CD4-positive, alpha-beta T cell (primary cell): ENCODE measurements at regions not wholly inside any gene's neighbourhood (a gene's known extent, or its start where the extent isn't known, plus 50 kb on each side); places are given as distances from the start of the nearest gene placed in this dataset.

Experiments used
- ATAC-seq: fragments of 200-7000 bp; cut with Tn5 transposase; one replicate; pipeline ENCODE4 v1.10.0; 2022; ENCODE audit warnings: mild to moderate bottlenecking; ENCODE audit not compliant: poor library complexity
- CTCF ChIA-PET: fragments of 350-600 bp; sonication (Branson Sonifier 250); formaldehyde crosslinking; loops from one replicate; lab custom pipeline; 2021; ENCODE audit warnings: antibody characterized with exemption, inconsistent platforms; lab: Charles Lee
- POLR2A ChIA-PET: fragments of 350-600 bp; sonication (Branson Sonifier 250); formaldehyde crosslinking; loops from one replicate; lab custom pipeline; 2021; ENCODE audit warnings: antibody characterized with exemption, inconsistent platforms; lab: Charles Lee
- DNase-seq, 14 experiments: peaks; one replicate each; pipeline ENCODE4 v3.0.0-alpha.2; 2013 to 2020; ENCODE audit warnings: mixed read lengths in 2 of 14
- H3K27ac ChIP-seq, 2 donors: one replicate each; pipeline versions ENCODE4 v1.5.1 to v1.7.0; 2013; ENCODE audit warnings: low read length in 2 of 2, low read depth in 1 of 2, mild to moderate bottlenecking in 1 of 2
- H3K27me3 ChIP-seq, 2 experiments: 1 replicate in 1 of 2; 2 replicates in 1 of 2; pipeline versions ENCODE4 v1.6.1 to v1.7.0; 2013; ENCODE audit warnings: low read length in 2 of 2, control low read depth in 1 of 2, mild to moderate bottlenecking in 1 of 2, moderate library complexity in 1 of 2; ENCODE audit not compliant: insufficient read depth in 2 of 2, control insufficient read depth in 1 of 2
- H3K36me3 ChIP-seq: one replicate; pipeline ENCODE4 v1.6.1; 2013; ENCODE audit warnings: low read length, control low read depth; ENCODE audit not compliant: insufficient read depth
- H3K4me1 ChIP-seq: one replicate; pipeline ENCODE4 v1.6.1; 2013; ENCODE audit warnings: low read length, control low read depth; ENCODE audit not compliant: insufficient read depth
- H3K4me3 ChIP-seq: one replicate; pipeline ENCODE4 v1.5.1; 2013; ENCODE audit warnings: mild to moderate bottlenecking, low read length, moderate library complexity
- H3K9me3 ChIP-seq, 2 experiments: 1 replicate in 1 of 2; 2 replicates in 1 of 2; pipeline versions ENCODE4 v1.6.1 to v1.7.0; 2013; ENCODE audit warnings: low read length in 2 of 2, mild to moderate bottlenecking in 2 of 2, control low read depth in 1 of 2, moderate library complexity in 1 of 2; ENCODE audit not compliant: control insufficient read depth in 1 of 2, insufficient read depth in 1 of 2
- H3K27ac Mint-ChIP-seq: one replicate; pipeline ENCODE4 v1.8.0; 2020; ENCODE audit warnings: mixed read lengths
- H3K27me3 Mint-ChIP-seq: one replicate; pipeline ENCODE4 v1.8.0; 2021; ENCODE audit warnings: mixed read lengths
- H3K36me3 Mint-ChIP-seq: one replicate; pipeline ENCODE4 v1.8.0; 2021; ENCODE audit warnings: low read depth, mixed read lengths
- H3K4me1 Mint-ChIP-seq: one replicate; pipeline ENCODE4 v1.8.0; 2021; ENCODE audit warnings: low read depth, mixed read lengths
- H3K4me3 Mint-ChIP-seq: one replicate; pipeline ENCODE4 v1.8.0; 2020; ENCODE audit warnings: mild to moderate bottlenecking, mixed read lengths
- H3K9me3 Mint-ChIP-seq: one replicate; pipeline ENCODE4 v1.8.0; 2020; ENCODE audit warnings: mixed read lengths
- intact Hi-C, 2 experiments: fragments of 100-400 bp; cut with DNase I in 1 of 2; cut with micrococcal nuclease in 1 of 2; formaldehyde crosslinking; loops; one replicate each; pipeline versions ENCODE4 v1.15.1 to v1.9.0; 2023 to 2025; cut with DNase I, micrococcal nuclease
- TF ChIP-seq, protein P1 (sequence below): fragments of 200-600 bp; IDR thresholded peaks from one replicate; pipeline ENCODE4 v1.8.0; 2022; ENCODE audit warnings: antibody characterized with exemption, mild to moderate bottlenecking

DNA sequence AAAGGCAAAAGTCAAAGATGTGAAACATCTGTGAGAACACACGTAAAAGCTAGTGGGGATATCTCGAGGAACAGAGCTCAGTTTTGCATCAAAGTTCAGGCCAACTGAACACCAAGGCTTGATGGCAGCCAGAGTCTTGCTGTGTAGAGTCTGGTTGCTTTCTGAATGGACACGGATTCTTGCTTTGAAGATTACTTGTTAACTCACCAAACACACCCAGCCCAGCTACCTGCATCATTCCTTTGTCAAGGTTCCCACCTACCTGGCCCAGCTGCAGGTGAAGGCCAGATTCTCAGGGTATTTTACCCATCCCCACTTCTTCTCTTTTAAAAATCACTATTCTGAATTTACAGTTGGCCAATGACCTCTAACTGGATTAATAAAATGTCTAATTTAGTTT lies 174.4 kb upstream of the PHYHIPL start:
- no peaks in the 10 kb centered on the region for H3K9me3 ChIP-seq
- intact Hi-C loops = no loop called here
- H3K4me1 ChIP-seq = no peaks in the 10 kb centered on the region
- Mint-ChIP-seq H3K27me3 (no peaks in the 10 kb centered on the region), H3K36me3 (no peaks in the 10 kb centered on the region), H3K27ac (no peak overlapping the region), H3K4me1 (no peaks in the 10 kb centered on the region), H3K9me3 (no peaks in the 10 kb centered on the region), H3K4me3 (no peak overlapping the region)
- H3K4me3 ChIP-seq = no peak overlapping the region
- CTCF ChIA-PET = no interaction called here
- H3K27me3 ChIP-seq = no peaks in the 10 kb centered on the region
- ATAC-seq (no peak), DNase-seq (no peak)
- TF ChIP-seq, protein P1, sequence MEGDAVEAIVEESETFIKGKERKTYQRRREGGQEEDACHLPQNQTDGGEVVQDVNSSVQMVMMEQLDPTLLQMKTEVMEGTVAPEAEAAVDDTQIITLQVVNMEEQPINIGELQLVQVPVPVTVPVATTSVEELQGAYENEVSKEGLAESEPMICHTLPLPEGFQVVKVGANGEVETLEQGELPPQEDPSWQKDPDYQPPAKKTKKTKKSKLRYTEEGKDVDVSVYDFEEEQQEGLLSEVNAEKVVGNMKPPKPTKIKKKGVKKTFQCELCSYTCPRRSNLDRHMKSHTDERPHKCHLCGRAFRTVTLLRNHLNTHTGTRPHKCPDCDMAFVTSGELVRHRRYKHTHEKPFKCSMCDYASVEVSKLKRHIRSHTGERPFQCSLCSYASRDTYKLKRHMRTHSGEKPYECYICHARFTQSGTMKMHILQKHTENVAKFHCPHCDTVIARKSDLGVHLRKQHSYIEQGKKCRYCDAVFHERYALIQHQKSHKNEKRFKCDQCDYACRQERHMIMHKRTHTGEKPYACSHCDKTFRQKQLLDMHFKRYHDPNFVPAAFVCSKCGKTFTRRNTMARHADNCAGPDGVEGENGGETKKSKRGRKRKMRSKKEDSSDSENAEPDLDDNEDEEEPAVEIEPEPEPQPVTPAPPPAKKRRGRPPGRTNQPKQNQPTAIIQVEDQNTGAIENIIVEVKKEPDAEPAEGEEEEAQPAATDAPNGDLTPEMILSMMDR = no peak
- no peaks in the 10 kb centered on the region for H3K36me3 ChIP-seq
- no peak overlapping the region for H3K27ac ChIP-seq
- POLR2A ChIA-PET = no interaction called here

GRCh38 chr10:59003203-59003602 lies 173.2 kb upstream of the PHYHIPL start:
- CTCF ChIA-PET = no interaction called here
- no peak overlapping the region for H3K4me3 Mint-ChIP-seq

DNA sequence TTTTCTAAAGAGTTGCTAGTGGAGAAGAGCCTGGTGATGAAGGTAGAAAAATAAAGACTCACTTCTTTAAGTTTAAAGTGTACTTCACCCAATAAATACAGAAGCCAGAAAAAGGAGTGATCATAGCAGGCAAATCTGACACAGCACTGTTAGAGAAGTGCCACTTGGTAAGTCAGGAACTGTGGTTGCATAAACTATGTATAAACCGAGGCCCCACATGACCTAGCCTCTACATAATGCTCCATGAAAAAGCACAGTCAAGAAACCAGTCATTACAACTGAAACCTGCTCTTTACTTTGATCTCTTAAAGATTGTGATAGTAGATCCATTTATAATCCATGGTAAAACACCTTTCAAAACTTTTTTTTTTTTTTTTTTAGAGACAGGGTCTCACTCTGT lies 172.1 kb upstream of the PHYHIPL start:
- no peak overlapping the region for H3K27ac ChIP-seq
- Mint-ChIP-seq H3K4me3 (no peak overlapping the region), H3K36me3 (no peaks in the 10 kb centered on the region), H3K4me1 (no peaks in the 10 kb centered on the region), H3K27me3 (no peaks in the 10 kb centered on the region), H3K27ac (no peak overlapping the region), H3K9me3 (no peaks in the 10 kb centered on the region)
- H3K4me1 ChIP-seq = no peaks in the 10 kb centered on the region
- TF ChIP-seq, protein P1 = no peak
- CTCF ChIA-PET = no interaction called here
- DNase-seq (no peak), ATAC-seq (no peak)
- no peaks in the 10 kb centered on the region for H3K36me3 ChIP-seq
- H3K27me3 ChIP-seq = peaks cover 0 to 3% of the 10 kb centered on the region in 2 experiments
- intact Hi-C loops = no loop called here
- POLR2A ChIA-PET = no interaction called here
- H3K9me3 ChIP-seq = no peaks in the 10 kb centered on the region
- no peak overlapping the region for H3K4me3 ChIP-seq

More at GRCh38 chr10:59003203-59003602, 173.2 kb upstream of the PHYHIPL start:
- Histone ChIP-seq H3K4me3 (no peak overlapping the region), H3K9me3 (no peaks in the 10 kb centered on the region), H3K27me3 (peaks cover 0 to under 1% of the 10 kb centered on the region in 2 experiments), H3K4me1 (no peaks in the 10 kb centered on the region), H3K27ac (no peak overlapping the region), H3K36me3 (no peaks in the 10 kb centered on the region)
- Mint-ChIP-seq H3K36me3 (no peaks in the 10 kb centered on the region), H3K9me3 (no peaks in the 10 kb centered on the region), H3K4me1 (no peaks in the 10 kb centered on the region), H3K27ac (no peak overlapping the region), H3K27me3 (no peaks in the 10 kb centered on the region)
- ATAC-seq (no peak), DNase-seq (no peak)
- intact Hi-C loops = no loop called here
- TF ChIP-seq, protein P1 = no peak
- POLR2A ChIA-PET = no interaction called here
